ENCODE measurements at regions not wholly inside any gene's neighbourhood (a gene's known extent, or its start where the extent isn't known, plus 50 kb on each side); places are given as distances from the start of the nearest gene placed in this dataset.

DNA sequence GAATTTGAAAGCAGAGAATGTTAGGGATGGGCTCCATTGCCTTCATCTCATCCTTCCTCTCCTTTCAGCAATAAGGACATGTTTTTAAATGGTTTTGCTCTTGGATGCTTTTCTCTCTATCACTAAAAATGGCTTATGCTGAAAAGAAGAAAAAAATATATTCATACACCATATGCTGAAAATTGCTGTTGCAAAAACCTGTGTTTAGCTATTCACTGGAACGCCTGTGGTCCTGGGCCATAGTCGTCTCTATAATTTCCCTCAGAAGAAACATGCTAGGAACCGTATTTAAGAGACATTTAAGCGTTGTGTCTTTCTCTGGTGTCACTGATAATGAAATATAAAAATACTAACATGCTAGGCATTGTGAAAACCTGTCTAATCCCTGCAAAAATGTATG, 324.9 kb downstream of the TSN start:
- no peak for TF ChIP-seq EZH2 (IDR thresholded peaks at IDR 0.05; ENCODE audit: borderline replicate concordance, insufficient read depth, low read depth, low read length, poor library complexity, severe bottlenecking)
- TF ChIP-seq, protein P1, sequence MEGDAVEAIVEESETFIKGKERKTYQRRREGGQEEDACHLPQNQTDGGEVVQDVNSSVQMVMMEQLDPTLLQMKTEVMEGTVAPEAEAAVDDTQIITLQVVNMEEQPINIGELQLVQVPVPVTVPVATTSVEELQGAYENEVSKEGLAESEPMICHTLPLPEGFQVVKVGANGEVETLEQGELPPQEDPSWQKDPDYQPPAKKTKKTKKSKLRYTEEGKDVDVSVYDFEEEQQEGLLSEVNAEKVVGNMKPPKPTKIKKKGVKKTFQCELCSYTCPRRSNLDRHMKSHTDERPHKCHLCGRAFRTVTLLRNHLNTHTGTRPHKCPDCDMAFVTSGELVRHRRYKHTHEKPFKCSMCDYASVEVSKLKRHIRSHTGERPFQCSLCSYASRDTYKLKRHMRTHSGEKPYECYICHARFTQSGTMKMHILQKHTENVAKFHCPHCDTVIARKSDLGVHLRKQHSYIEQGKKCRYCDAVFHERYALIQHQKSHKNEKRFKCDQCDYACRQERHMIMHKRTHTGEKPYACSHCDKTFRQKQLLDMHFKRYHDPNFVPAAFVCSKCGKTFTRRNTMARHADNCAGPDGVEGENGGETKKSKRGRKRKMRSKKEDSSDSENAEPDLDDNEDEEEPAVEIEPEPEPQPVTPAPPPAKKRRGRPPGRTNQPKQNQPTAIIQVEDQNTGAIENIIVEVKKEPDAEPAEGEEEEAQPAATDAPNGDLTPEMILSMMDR (IDR thresholded peaks at IDR 0.05): no peak
- Mint-ChIP-seq H3K27ac (no peak overlapping the region), H3K9me3 (ENCODE audit: insufficient read depth) (no peaks in the 10 kb centered on the region), H3K27me3 (no peaks in the 10 kb centered on the region), H3K4me1 (no peaks in the 10 kb centered on the region), H3K4me3 (no peak overlapping the region)
- Histone ChIP-seq H3K36me3 (replicated peaks in 1 of 2; ENCODE audit: control extremely low read depth in 1 of 2, control insufficient read depth in 1 of 2, extremely low read depth in 1 of 2, insufficient read depth in 2 of 2, low read length in 1 of 2) (no peaks in the 10 kb centered on the region), H3K9me3 (ENCODE audit: control extremely low read depth in 1 of 3, control insufficient read depth in 2 of 3, insufficient read depth in 1 of 3, low read length in 2 of 3) (no peaks in the 10 kb centered on the region), H3K79me2 (ENCODE audit: control insufficient read depth, insufficient read depth, low read length) (no peaks in the 10 kb centered on the region), H4K20me1 (ENCODE audit: control insufficient read depth, insufficient read depth, low read length, poor library complexity, severe bottlenecking) (no peaks in the 10 kb centered on the region), H3K9ac (ENCODE audit: low read length) (no peak overlapping the region), H3K27ac (ENCODE audit: low read length in 2 of 2) (no peak overlapping the region), H3K4me2 (replicated peaks; ENCODE audit: low read depth, low read length, poor library complexity, severe bottlenecking) (no peak overlapping the region), H3K27me3 (replicated peaks in 1 of 4; ENCODE audit: control extremely low read depth in 1 of 4, control insufficient read depth in 3 of 4, insufficient read depth in 4 of 4, low read length in 3 of 4) (no peaks in the 10 kb centered on the region), H2AFZ (ENCODE audit: insufficient read depth, low read depth, low read length, poor library complexity, severe bottlenecking) (no peak overlapping the region), H3K4me1 (ENCODE audit: control insufficient read depth in 2 of 2, insufficient read depth in 2 of 2, low read length in 2 of 2) (no peaks in the 10 kb centered on the region), H3K4me3 (ENCODE audit: control extremely low read depth in 1 of 5, extremely low read depth in 1 of 5, insufficient read depth in 1 of 5, low read depth in 2 of 5, low read length in 4 of 5) (no peak overlapping the region)
- ATAC-seq (ENCODE audit: low read depth) (no peak), DNase-seq (no peak)
- POLR2A ChIA-PET: no interaction called here
- intact Hi-C loops (cut with micrococcal nuclease): no loop called here
- CTCF ChIA-PET: no interaction called here
- no CpG with 5 or more reads among the region's 4 CpGs for WGBS (ENCODE audit: insufficient coverage)

DNA sequence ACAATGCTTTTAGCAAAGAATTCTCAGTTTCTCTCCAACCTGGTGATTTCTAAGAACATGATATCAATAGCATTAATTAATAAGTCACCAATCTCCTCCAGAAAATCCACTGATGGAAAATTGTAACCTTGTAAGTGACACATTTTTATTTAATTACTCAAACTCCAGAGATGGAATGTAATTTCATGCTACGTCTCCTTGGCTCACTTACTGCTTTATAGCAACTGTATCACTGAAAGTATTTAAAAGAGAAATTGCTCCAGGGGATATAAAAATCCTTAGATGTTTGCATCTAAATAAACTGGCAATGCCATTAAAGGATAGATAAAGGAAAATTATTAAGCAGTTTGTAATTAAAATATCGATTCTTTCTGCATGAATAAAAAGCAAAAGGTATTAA, 325.4 kb downstream of the TSN start:
- Mint-ChIP-seq H3K27me3 (no peaks in the 10 kb centered on the region), H3K9me3 (ENCODE audit: insufficient read depth) (no peaks in the 10 kb centered on the region), H3K4me1 (no peaks in the 10 kb centered on the region), H3K27ac (no peak overlapping the region), H3K4me3 (no peak overlapping the region)
- Histone ChIP-seq H3K4me2 (replicated peaks; ENCODE audit: low read depth, low read length, poor library complexity, severe bottlenecking) (no peak overlapping the region), H3K36me3 (replicated peaks in 1 of 2; ENCODE audit: control extremely low read depth in 1 of 2, control insufficient read depth in 1 of 2, extremely low read depth in 1 of 2, insufficient read depth in 2 of 2, low read length in 1 of 2) (no peaks in the 10 kb centered on the region), H3K27ac (ENCODE audit: low read length in 2 of 2) (no peak overlapping the region), H3K9ac (ENCODE audit: low read length) (no peak overlapping the region), H3K79me2 (ENCODE audit: control insufficient read depth, insufficient read depth, low read length) (no peaks in the 10 kb centered on the region), H3K27me3 (replicated peaks in 1 of 4; ENCODE audit: control extremely low read depth in 1 of 4, control insufficient read depth in 3 of 4, insufficient read depth in 4 of 4, low read length in 3 of 4) (no peaks in the 10 kb centered on the region), H4K20me1 (ENCODE audit: control insufficient read depth, insufficient read depth, low read length, poor library complexity, severe bottlenecking) (no peaks in the 10 kb centered on the region), H3K4me3 (ENCODE audit: control extremely low read depth in 1 of 5, extremely low read depth in 1 of 5, insufficient read depth in 1 of 5, low read depth in 2 of 5, low read length in 4 of 5) (no peak overlapping the region), H2AFZ (ENCODE audit: insufficient read depth, low read depth, low read length, poor library complexity, severe bottlenecking) (no peak overlapping the region), H3K4me1 (ENCODE audit: control insufficient read depth in 2 of 2, insufficient read depth in 2 of 2, low read length in 2 of 2) (no peaks in the 10 kb centered on the region), H3K9me3 (ENCODE audit: control extremely low read depth in 1 of 3, control insufficient read depth in 2 of 3, insufficient read depth in 1 of 3, low read length in 2 of 3) (no peaks in the 10 kb centered on the region)
- ATAC-seq (ENCODE audit: low read depth): no peak
- ChIA-PET POLR2A (no interaction called here), CTCF (no interaction called here)
- no peak for DNase-seq
- intact Hi-C loops (cut with micrococcal nuclease): no loop called here
- no CpG with 5 or more reads among the region's 2 CpGs for WGBS (ENCODE audit: insufficient coverage)
- TF ChIP-seq, protein P1 (IDR thresholded peaks at IDR 0.05): no peak
- no peak for TF ChIP-seq EZH2 (IDR thresholded peaks at IDR 0.05; ENCODE audit: borderline replicate concordance, insufficient read depth, low read depth, low read length, poor library complexity, severe bottlenecking)
